GM04504 (cell line): ENCODE measurements at regions not wholly inside any gene's neighbourhood (a gene's known extent, or its start where the extent isn't known, plus 50 kb on each side); places are given as distances from the start of the nearest gene placed in this dataset.
"Not testable (repeated sequence)": the region's sequence is repeated elsewhere in the genome, so short reads cannot be mapped to it uniquely, and the experiment has no call there.

Experiments
- DNase-seq: peaks from one replicate; pipeline ENCODE4 v3.0.0-alpha.2; 2012; ENCODE audit warnings: low read depth

DNA sequence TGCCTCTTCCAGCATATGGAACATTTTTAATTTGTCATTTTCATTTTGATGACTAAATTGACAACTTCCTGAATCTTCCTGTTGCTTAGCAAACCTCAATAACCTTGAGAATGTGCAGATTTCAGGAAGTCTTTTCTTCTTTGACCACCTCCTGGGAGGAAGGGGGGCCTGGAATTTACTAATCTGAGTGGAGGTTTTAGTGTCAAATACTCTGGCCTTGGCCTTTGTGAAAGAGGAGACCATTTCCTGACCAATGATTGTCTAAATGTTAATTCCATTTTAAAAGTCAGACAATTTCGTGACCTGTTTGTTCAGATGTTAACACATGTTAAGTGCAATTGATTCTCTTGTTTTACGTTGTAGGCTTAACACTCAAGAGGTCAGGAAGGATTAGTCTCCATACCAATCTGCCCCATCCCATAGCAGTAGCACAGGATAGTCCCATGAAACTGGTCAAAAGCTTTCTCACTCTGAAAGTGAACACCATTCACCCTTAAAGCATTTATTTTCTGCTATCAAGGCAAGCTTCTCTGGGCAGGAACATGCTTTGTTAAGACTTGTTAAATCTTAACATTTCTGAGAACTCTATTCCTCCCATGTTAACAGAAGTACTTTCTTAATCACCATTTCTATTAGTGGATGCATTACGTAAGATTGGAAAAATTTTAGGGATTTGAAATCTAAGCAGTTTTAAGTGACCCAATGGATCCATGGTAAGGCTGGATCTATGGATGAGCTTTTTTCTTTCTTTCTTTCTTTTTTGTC lies 219.6 kb downstream of the RND3 start:
- DNase-seq: no peak

DNA sequence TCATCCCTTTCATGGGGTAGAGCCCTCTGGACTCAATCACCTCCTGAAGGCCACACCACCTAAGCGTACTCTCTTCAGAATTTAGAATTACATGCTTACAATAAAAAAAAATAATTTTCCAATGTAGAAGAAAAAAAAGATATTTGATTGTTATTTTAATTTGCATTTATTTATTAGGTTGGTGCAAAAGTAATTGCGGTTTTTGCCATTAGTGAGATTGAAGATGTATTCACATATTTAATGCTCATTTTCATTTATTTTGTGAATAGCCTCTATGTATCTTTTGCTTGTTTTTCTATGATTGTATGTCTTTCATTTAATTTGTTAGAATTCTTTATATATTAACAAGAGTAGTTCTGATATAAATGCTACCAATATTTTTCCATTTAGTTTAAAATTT lies 220.5 kb downstream of the RND3 start:
- no peak for DNase-seq

DNA sequence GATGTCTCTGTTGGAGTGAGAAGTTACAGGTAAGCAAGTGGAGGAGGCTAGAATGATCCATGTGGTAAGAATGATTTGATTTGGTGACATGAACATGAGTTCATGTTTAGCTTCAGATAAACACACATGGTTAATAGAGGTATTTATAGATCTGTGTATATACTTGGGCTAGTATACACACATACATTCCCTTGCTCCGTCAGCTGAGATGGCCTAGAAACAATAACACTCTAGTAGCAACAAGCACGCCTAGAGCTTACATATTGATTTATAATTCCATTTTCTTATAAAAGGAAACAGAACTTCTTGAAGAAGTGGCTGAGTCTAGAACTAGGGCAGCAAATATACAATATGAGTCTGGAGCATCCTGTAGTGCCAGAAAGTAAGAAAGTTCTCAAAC lies 223.0 kb downstream of the RND3 start:
- no peak for DNase-seq

DNA sequence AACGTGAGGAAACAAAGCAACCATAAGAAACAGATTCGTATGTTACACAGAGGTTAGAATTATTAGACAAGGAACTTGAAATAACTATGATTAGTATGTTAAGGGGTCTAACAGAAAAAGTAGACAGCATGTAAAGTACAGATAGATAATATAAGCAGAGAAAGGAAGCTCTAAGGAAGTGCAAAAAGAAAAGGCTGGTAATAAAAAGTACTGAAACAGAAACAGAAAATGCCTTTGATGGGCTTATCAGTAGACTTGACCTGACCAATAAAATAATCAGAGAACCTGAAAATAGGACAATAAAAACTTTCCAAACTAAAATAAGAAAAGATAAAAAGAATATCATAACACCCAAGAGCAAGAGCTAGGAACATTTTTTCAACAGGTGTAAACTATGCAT lies 225.8 kb downstream of the RND3 start:
- DNase-seq: no peak

DNA sequence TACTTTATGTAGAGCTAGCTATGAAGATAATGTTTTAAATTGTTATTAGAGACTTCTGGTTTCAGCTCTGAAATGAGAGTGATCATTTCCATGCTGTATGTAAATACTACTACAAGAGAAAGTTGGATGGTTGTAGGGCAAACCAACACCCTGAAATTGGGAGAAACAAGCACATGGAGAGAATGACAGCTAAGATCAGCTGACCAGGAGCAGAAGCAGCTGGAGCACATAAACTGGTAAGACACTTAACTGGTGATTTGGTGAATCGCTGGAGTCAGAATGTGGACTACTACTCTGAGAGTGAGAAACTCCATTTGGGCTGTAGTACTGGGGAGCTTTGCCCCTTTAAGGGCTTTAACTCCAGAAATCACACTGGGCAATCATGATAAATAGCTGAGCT lies 226.8 kb downstream of the RND3 start:
- DNase-seq: no peak

DNA sequence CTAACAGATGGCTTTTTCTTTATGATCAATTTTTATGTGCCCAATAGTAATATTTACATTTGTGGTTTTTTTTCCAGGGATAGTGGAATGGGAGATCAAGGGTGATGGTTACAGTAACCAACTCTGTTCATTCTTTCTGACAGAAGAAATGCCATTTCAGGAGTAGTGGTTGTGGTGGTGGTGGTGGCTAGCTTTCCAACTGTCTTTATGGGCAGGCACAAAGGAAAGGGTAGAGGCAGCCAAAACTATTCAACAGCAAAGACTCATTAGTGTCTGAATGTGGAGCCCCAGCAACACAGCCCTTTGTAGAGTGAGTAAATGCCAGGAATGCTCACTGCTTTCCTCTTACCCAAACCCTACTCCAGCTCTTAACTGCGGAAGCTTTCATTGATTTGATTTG lies 227.7 kb downstream of the RND3 start:
- DNase-seq: no peak

DNA sequence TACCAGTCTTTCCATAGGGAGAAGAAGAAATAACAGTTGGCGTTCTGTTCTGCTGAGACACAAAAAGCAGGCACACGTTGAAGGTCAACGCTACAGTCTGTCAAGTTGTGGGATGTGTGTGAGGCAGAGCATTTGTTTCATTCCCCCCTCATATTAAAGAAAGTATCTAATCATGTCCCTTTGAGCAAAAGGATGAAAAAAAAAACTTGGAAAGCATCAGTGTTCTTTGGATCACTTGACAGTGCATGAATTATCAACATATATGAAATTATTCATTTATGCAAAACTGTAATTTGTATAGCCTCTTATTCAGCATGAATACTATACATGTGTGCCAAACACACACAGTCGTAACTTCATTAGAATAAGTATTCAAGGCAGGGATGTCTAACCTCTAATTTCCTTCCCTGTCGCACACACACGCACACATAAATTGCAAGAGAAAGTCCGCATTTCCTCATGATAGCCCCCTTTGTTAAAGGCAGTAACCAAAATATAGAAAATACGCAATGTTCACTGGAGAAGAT lies 228.6 kb downstream of the RND3 start:
- DNase-seq: no peak

DNA sequence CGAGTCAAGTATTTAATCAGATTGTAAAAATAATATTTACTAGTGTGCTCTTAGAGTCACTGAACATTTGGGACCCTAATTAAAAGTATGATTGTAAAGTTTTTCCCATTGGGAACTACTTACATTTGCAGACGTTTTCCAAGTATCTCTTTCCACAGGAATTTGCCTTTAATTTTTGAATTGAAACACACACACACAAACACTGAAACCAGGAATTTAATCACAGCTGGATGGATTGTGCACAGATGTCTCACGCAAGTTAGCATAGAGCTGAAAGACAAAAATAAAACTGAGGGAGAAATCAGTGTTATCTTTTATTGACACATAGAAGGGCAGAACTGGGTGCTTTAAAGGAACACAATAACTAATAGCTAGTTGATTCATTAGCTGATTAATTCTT lies 230.7 kb downstream of the RND3 start:
- DNase-seq: no peak

DNA sequence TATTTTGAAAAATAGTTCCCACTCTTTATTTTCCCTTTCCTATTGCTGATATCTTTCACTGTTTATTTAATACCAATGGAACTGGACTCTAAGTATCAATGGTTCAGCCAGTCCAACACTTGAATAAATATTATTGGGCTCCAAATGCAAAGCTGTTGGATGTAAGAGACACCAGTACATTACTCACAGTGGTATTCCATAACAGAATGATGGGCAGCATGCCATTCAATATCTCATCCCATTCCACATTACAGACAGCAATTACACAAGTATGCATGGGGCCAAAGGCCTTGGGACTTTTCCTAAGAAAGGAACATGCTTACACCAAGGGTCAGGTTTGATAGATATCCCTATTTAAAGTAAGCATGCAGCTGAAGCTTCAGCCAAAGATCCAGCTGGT lies 231.9 kb downstream of the RND3 start:
- DNase-seq: peak; percentile 56

DNA sequence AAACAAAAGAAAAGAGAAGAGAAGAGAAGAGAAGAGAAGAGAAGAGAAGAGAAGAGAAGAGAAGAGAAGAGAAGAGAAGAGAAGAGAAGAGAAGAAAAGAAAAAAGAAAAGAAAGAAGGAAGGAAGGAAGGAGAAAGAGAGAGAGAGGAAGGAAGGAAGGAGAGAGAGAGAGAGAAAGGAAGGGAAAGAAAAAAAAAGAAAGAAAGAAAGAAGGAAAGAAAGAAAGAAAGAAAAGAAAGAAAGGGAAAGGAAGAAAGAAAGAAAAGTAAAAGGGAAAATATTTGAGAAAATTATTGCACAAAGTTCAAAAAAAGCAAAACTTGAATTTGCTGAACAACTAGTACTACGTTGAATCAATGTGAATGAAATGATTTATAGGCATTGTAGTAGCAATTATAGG lies 237.7 kb downstream of the RND3 start:
- DNase-seq: not testable (repeated sequence)

DNA sequence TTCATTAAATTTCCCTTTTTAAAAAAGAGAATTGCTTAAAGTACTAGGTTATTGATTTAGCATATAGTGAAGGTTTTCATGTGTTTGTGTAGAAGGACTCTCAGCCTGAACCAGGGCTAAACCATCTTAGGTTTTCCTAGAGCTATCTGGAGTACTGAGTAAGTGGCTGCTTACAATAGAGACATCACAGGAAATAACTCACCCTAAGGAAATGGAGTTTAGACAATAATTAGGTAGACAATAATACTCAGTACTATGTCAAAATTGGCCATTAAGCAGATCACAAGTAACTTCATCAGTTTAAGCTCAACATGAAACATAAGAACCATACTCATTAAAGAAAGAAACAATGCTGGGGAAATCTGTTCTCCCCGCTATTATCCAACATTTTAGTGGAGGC lies 240.0 kb downstream of the RND3 start:
- no peak for DNase-seq

DNA sequence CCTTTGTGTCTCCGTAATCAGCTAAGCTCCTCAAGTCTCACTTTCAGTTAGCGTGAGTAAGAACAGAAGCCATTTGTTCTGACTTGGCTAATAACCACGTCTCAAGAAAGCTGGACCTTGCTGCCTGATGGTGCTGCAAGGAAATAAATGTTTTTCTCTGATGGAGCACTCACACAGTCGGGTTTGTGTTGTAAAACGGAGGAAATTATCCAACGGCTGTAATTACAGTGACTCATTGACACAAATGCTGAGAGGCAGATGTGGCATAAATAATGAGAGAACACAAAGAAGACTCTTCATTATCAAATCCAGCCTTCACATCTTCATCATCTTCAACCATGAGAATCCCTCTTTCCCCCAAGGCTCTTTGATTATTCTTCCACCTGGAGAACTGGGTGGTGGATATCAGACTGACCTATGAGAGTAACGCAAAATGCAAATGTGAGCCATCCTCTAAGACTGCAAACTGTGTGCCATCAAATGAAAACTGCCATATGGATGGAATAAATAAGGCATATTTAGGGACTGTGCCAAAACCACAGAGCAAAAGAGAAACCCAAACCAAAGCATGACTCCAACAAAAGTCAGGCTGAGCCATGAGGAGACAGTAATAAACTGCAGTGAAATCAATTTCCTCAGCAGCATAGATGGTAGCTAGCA lies 252.6 kb downstream of the RND3 start:
- peak; percentile 94 for DNase-seq

DNA sequence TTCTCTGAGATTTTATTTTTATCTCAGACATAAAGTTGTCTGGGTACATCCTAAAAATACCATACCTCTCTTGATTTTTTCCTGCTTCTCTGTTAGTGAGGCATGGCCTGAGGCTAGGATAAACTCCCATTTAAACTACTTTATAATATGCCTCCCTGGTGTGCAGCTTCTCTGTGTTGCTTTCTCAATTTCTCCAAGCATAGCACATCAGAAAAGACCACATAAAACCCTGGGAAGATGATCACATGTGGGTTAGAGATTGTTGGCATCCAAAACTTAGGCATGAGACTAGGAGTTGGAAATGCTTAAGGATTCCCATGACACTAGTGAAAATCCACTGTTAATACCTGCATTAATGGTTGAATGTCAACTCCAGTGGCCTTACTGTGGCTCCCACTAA lies 254.6 kb downstream of the RND3 start:
- no peak for DNase-seq

DNA sequence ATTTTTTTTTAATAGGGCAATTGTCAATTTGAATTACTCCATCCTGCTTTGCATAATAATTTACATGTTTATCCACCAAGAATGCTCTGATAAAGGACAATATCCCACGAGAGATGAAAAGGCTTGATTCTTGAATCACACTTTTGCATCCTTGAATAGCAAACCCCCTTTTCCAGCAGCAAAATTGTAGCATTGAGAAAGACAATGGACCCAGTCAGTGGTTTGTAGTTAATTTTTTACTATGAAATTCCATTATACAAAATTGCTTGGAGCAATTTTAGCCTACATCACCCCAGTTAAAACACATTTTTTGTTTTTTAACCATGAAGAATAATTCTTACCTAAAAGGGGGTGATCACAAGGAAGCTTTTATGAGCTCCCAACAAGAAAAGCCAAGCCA lies 255.1 kb downstream of the RND3 start:
- DNase-seq: no peak

DNA sequence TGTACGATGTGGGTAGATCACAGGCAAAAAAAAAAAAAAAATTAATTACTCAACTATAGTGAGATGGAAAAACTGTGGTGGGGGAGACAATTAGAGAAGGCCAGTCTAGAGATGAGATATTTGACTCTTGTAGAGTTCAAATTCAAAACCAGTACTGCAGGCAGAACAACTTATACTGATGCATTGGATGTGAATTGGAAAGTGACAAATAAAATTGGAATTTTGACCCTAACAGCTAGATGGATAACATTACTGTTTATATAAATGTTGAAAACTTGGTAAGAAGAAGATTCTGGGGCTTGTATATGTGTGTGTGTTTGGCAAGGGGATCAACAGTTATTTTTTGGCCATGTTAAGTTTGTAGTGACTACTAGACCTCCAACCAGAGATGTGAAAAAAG lies 256.9 kb downstream of the RND3 start:
- DNase-seq: no peak

DNA sequence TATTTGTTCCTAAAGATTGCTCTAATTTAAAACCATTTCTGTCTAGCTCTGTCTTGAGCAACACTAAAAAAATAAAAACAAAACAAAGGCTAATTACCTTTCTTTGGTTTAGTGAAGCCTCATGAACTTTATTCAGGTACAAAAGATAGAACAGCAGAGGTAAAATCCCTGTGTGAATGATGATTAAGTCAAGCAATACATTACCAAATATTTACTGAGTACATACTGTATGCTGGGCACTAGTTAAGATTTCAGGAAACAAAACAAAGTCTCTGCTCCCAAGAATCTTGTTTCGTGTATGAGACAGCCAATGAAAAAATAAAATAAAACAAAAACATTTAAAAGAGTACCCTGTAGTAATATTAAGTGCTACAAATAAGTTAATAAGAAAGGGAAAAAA lies 257.5 kb downstream of the RND3 start:
- DNase-seq: no peak

DNA sequence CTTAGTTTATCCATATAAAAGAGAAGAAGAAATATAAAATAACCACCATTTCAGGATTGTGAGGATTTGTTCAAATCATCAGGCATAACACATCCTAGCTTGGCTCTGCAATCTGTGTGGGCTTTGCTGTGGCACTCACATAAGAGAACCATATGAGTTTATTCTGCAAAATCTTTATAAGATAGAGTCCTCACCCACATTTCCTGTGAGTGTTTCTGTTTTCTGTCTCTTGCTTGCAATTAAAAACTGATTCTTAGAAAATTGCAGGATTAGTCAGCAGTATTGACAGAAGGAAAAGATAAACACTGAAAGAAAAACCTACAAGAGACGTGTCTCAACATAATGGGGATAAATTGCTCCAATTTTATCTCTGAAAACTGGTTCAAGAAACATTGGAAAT lies 258.5 kb downstream of the RND3 start:
- DNase-seq: no peak

DNA sequence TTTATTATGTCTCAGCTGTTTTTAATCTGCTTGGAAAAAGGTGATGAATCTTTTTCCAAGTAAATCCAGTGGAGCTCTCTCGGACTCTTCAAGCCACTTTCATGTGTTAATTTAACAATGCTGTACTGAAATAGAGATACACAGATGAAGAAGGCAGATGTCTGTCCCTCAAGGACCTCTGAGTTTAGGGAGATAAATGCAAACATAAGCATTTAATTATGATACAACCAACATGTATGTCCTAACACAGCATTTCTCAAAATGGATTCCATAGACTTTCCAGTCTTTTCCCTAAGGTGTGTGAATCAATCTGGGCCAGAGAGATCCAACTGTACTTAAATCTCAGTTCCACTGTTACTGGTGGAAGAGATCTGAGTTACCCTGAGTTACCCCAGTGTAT lies 262.4 kb downstream of the RND3 start:
- DNase-seq: no peak

DNA sequence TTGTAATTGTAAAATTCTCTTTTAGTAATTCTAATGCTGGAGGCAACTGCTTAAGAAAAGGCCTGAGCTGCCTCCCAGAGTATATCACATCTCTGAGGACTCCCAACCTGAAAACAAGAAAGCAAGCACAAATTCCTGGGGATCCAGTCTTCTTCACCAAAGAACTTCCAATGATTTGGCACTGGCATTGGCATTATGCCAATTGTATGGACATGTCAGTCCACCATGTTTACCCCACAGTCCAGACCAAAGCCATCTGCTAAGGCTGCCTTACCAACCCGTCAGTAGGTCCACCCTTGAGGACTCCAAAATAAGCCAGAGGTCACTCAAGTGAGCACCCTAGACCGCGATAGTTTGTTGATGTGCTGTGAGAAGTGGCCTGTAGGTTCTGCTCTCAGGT lies 263.1 kb downstream of the RND3 start:
- DNase-seq: no peak

DNA sequence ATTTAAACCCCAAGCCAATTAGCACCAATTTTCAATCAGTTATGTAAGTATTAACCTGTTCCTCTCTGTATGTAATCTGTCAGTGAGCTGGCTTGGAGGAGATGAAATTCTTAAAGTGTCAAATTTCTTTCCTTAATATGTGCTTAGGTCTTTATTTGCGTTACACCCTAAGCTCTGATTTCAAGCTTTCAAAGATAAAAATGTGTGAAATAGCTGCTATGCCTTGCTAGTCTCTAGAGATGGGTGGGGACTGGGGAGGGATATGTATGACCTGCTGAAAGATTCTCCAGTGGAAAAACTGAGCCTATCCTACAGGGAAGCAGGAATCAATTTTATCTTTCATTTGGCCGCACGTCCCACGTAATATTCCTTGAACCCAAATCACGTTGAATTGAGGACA lies 264.5 kb downstream of the RND3 start:
- DNase-seq: no peak

DNA sequence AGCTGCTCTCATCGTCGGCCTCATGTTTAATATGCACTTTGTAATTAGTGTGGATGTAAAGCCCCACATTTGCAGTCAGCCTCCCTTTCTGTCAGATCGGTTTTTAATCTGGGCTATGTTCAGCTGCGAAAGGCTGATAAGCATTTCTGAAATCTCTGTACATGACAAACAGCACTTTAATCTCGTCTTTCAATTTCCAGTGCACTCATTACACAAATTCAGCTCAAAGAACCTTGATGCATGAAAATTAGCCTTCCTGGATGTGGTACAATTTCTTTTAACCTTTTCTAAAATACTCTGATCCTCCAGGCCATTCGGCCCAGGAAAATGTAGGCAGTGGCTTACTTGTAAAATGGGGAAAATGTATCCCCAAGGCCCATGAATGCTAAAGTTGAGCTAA lies 265.1 kb downstream of the RND3 start:
- no peak for DNase-seq

DNA sequence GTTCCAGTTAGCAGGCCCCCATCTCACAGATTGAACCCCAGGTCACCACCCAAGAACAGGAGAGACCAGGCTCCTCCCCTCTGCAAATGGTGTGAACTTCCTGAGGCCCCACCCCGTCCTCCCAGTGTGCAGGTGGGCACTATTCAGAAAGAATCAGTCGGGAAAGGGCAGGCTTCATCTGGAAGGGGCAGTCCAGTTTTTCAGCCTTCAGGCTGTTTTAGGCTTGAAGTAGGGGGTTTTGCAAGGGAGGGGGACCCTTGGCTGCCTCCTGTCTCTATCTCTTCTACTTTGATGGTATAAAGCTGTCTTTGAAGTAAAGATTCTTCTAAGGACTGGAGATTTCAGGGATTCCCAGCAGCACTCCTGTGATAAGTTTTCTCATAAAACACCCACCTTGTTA lies 267.6 kb downstream of the RND3 start:
- DNase-seq: no peak

DNA sequence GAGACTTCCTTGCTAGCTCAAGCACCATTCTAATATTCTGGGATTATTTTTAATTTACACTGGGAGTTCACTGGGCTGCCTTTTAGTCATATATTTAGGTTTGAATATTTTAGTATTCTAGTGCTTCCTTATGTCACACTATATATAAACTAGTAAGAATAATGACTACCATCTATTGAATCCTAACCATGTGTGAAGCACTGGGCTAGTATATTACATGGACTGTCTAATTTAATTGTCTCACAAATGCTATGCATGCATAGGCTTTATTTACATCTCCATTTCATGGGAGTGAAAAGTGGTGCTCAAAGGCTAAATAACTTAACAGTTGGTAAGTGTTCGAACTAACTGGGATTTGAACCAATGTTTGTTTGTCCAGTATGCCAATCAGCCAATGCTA lies 272.4 kb downstream of the RND3 start:
- no peak for DNase-seq

DNA sequence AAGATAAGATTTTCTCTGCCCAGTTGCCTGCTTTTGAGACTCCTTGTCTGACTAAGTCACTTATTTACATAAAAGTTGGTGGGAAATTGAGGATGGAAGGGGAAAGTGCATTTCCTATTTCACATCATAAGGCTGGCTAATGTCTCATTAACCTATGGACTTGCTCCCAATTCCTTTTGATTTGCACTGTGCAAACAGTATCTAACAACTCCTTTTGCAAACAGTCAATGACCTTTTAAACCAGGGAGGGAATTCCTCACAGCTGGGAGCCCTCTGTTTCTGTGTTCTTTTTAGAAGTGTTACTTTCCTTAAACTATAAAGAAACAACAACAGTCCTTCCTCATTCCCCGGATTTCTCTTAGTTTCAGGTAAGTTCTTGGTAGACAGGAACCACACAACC lies 272.8 kb downstream of the RND3 start:
- no peak for DNase-seq
